ENCODE measurements at regions not wholly inside any gene's neighbourhood (a gene's known extent, or its start where the extent isn't known, plus 50 kb on each side); places are given as distances from the start of the nearest gene placed in this dataset.

DNA sequence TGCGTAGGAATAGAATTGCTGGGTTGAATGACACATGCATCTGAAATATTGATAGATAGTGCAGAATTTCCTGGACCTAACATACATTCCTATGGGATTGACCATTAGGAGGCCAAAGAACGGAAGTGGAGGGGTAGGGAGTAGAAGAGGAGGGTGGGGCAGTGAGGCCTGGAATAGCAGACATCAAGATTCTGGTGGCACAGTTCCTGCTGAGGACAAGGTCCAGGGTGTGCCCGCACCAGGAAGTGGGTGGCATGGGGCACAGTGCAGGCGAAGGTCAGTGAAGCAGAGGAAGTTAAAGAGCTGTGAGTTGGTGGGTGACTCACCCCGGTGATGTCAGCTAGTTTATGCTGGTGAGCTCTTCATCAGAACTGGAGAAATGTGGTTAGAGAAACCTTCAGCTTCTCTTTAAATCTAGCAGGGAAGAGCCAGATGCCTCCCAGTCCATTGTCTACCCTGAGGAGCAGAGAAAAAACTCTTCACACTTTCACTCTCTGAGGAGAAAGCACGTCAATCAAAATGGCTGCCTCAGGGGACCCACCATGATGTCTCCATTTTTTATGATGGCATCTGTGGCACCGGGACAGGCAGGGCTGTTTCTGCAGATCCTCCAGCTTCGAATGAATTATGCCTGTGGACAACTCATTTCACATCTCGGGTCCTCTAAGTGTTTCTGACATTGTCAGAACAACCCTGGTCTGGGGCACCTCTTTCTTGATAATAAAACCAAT, 55.9 kb upstream of the CTLA4 start:
- TF ChIP-seq POLR2AphosphoS5 (IDR thresholded peaks at IDR 0.05; ENCODE audit: low read depth, low read length), result no peak
- no peak for TF ChIP-seq POLR2A (IDR thresholded peaks at IDR 0.05; ENCODE audit: low read depth, low read length)
- no peak for TF ChIP-seq TAF1 (IDR thresholded peaks at IDR 0.05; ENCODE audit: borderline replicate concordance, low read depth, low read length)
